Activated CD8-positive, alpha-beta T cell treated with anti-CD3 and anti-CD28 coated beads for 36 hours (primary cell): ENCODE measurements at regions not wholly inside any gene's neighbourhood (a gene's known extent, or its start where the extent isn't known, plus 50 kb on each side); places are given as distances from the start of the nearest gene placed in this dataset.

Experiments
- ATAC-seq: fragments of 200-7000 bp; cut with Tn5 transposase; one replicate; pipeline ENCODE4 v1.10.0; 2021; ENCODE audit warnings: mild to moderate bottlenecking, moderate library complexity
- CTCF ChIA-PET: fragments of 350-600 bp; sonication (Branson Sonifier 250); formaldehyde crosslinking; loops from one replicate; lab custom pipeline; 2021; ENCODE audit warnings: antibody characterized with exemption; lab: Charles Lee
- POLR2A ChIA-PET: fragments of 350-600 bp; sonication (Branson Sonifier 250); formaldehyde crosslinking; loops from one replicate; lab custom pipeline; 2021; ENCODE audit warnings: antibody characterized with exemption; lab: Charles Lee
- DNase-seq: peaks from one replicate; pipeline ENCODE4 v3.0.0-alpha.2; 2020
- H3K27ac Mint-ChIP-seq: one replicate; pipeline ENCODE4 v1.8.0; 2021; ENCODE audit warnings: mild to moderate bottlenecking, mixed read lengths
- H3K27me3 Mint-ChIP-seq: one replicate; pipeline ENCODE4 v1.8.0; 2021; ENCODE audit warnings: mixed read lengths
- H3K36me3 Mint-ChIP-seq: one replicate; pipeline ENCODE4 v1.8.0; 2021; ENCODE audit warnings: low read depth, mixed read lengths
- H3K4me1 Mint-ChIP-seq: one replicate; pipeline ENCODE4 v1.8.0; 2021; ENCODE audit warnings: low read depth, mixed read lengths
- H3K4me3 Mint-ChIP-seq: one replicate; pipeline ENCODE4 v1.8.0; 2021; ENCODE audit warnings: mild to moderate bottlenecking, moderate library complexity, mixed read lengths
- H3K9me3 Mint-ChIP-seq: one replicate; pipeline ENCODE4 v1.8.0; 2021; ENCODE audit warnings: mixed read lengths
- intact Hi-C: fragments of 100-400 bp; cut with micrococcal nuclease; formaldehyde crosslinking; loops from one replicate; pipeline ENCODE4 v1.10.0; 2022
- TF ChIP-seq, protein P1 (sequence below): fragments of 200-600 bp; IDR thresholded peaks from one replicate; pipeline ENCODE4 v1.8.0; 2022; ENCODE audit warnings: antibody characterized with exemption, mild to moderate bottlenecking

DNA sequence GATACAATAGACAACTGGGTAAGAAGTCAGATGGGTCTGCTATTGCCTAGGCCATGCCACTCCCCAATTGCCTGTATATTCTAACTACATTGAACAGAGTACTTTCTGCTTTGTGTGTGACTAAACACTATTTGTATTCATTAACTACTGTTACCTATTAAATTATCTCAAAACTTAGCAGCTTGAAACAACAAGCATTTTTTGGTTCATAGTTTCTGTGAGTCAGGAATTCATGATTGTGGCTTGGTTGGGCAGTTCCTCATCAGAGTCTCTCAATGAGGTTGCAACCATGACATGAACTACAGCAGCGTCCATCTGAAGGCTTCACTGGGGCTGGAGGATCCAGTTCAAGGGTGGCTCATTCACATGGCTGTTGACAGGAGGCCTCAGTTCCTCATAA, 205.7 kb downstream of the EN1 start:
- no peaks in the 10 kb centered on the region for H3K9me3 Mint-ChIP-seq
- intact Hi-C loops, result no loop called here
- H3K27me3 Mint-ChIP-seq, result peaks cover 5% of the 10 kb centered on the region
- POLR2A ChIA-PET, result no interaction called here
- no peaks in the 10 kb centered on the region for H3K4me1 Mint-ChIP-seq
- no peak overlapping the region for H3K27ac Mint-ChIP-seq
- TF ChIP-seq, protein P1, sequence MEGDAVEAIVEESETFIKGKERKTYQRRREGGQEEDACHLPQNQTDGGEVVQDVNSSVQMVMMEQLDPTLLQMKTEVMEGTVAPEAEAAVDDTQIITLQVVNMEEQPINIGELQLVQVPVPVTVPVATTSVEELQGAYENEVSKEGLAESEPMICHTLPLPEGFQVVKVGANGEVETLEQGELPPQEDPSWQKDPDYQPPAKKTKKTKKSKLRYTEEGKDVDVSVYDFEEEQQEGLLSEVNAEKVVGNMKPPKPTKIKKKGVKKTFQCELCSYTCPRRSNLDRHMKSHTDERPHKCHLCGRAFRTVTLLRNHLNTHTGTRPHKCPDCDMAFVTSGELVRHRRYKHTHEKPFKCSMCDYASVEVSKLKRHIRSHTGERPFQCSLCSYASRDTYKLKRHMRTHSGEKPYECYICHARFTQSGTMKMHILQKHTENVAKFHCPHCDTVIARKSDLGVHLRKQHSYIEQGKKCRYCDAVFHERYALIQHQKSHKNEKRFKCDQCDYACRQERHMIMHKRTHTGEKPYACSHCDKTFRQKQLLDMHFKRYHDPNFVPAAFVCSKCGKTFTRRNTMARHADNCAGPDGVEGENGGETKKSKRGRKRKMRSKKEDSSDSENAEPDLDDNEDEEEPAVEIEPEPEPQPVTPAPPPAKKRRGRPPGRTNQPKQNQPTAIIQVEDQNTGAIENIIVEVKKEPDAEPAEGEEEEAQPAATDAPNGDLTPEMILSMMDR, result no peak
- no peak for DNase-seq
- CTCF ChIA-PET, result no interaction called here
- H3K36me3 Mint-ChIP-seq, result no peaks in the 10 kb centered on the region
- H3K4me3 Mint-ChIP-seq, result no peak overlapping the region
- ATAC-seq, result no peak

- intact Hi-C loops, result no loop called here
- TF ChIP-seq, protein P1, result no peak
- Mint-ChIP-seq H3K36me3 (no peaks in the 10 kb centered on the region), H3K27me3 (peaks cover 4% of the 10 kb centered on the region), H3K4me1 (no peaks in the 10 kb centered on the region), H3K4me3 (no peak overlapping the region), H3K27ac (no peak overlapping the region), H3K9me3 (no peaks in the 10 kb centered on the region)
- no peak for DNase-seq
- no peak for ATAC-seq
- POLR2A ChIA-PET, result no interaction called here
- CTCF ChIA-PET, result no interaction called here
These were observed 208.1 kb downstream of the EN1 start for GRCh38 chr2:118639371-118639770.

GRCh38 chr2:118638453-118638852, 209.0 kb downstream of the EN1 start:
- ChIA-PET POLR2A (no interaction called here), CTCF (interaction anchor here (1.0 kb wide), 1 partner anchor 217 kb away, joined by 3 read pairs; no protein-coding TSS in a partner anchor)
- TF ChIP-seq, protein P1, result no peak
- intact Hi-C loops, result no loop called here
- H3K27me3 Mint-ChIP-seq, result peaks cover 4% of the 10 kb centered on the region
- H3K27ac Mint-ChIP-seq, result no peak overlapping the region
- H3K4me3 Mint-ChIP-seq, result no peak overlapping the region
- no peaks in the 10 kb centered on the region for H3K36me3 Mint-ChIP-seq
- no peaks in the 10 kb centered on the region for H3K4me1 Mint-ChIP-seq
- no peaks in the 10 kb centered on the region for H3K9me3 Mint-ChIP-seq
- ATAC-seq, result no peak
- no peak for DNase-seq

DNA sequence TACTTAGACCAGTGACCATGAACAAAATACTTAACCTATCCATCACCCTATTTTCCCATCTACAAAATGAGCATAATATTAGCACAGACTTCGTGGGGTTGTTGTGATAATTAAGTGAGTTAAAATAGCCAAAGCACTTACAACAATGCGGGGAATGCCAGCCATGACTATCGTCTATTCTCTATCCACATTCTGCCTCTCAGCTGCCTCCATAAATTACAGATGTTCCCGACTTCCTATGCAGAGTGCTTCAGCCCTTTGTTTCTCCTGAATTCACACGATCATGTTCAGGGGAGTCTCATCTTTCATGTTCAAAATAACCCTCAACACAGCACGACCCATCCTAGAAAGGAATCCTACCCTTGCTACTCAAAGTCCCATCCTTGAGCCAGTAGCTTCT, 211.6 kb downstream of the EN1 start:
- DNase-seq (no peak), ATAC-seq (no peak)
- Mint-ChIP-seq H3K36me3 (no peaks in the 10 kb centered on the region), H3K4me1 (no peaks in the 10 kb centered on the region), H3K27me3 (peaks cover 2% of the 10 kb centered on the region), H3K27ac (no peak overlapping the region), H3K9me3 (no peaks in the 10 kb centered on the region), H3K4me3 (no peak overlapping the region)
- TF ChIP-seq, protein P1, result no peak
- intact Hi-C loops, result no loop called here
- POLR2A ChIA-PET, result no interaction called here
- CTCF ChIA-PET, result no interaction called here

DNA sequence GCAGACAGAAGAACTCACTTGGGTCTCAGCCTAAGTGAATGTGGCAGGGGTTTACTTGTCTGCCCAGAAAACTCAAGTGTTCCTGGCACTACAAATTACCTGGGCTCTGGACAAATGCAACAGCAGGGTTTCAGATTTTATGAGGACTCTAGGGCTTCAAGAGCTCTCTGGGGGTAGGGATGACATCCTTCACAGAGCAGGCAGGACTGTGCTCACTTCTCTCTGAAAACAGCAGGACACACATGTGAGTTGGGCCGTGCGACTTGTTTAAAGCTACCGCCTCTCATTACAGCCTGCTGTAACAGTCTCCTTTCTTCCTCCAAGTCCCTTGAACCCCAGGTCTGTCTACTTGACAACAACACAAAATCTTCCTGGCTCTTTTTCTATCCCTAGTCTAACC, 212.6 kb downstream of the EN1 start:
- ChIA-PET CTCF (no interaction called here), POLR2A (no interaction called here)
- Mint-ChIP-seq H3K27ac (no peak overlapping the region), H3K4me1 (no peaks in the 10 kb centered on the region), H3K4me3 (no peak overlapping the region), H3K27me3 (peaks cover 2% of the 10 kb centered on the region), H3K36me3 (no peaks in the 10 kb centered on the region), H3K9me3 (no peaks in the 10 kb centered on the region)
- ATAC-seq (no peak), DNase-seq (no peak)
- TF ChIP-seq, protein P1, result no peak
- intact Hi-C loops, result no loop called here
